ENCODE measurements at regions not wholly inside any gene's neighbourhood (a gene's known extent, or its start where the extent isn't known, plus 50 kb on each side); places are given as distances from the start of the nearest gene placed in this dataset.

DNA sequence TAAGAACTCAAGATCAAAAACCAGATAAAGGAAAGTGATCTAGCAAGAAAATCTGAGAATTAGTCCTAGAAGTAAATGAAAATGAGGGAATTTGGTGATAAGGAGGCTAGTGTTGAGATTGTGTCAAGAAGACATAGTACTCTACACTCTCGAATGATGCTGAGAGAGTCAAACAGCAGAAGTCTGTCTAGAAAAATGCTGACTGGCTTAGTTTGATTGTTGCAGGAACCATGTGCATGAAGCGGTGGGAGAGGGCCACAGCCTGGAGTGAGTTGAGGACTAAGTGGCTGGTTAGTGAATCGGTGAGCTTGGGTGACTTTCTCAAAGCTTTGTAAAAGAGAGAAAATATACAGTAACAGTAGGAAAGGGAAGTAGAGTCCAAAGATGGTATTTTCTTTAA, 124.5 kb downstream of the LRIG3 start:
- Histone ChIP-seq H3K27me3 (replicated peaks; ENCODE audit: control insufficient read depth, insufficient read depth, low read length) (no peaks in the 10 kb centered on the region), H3K4me3 (replicated peaks; ENCODE audit: low read depth, low read length) (no peak overlapping the region), H3K36me3 (ENCODE audit: control insufficient read depth, insufficient read depth, low read length) (no peaks in the 10 kb centered on the region)
- no peak for DNase-seq (ENCODE audit: extremely low read depth, insufficient read length)
- TF ChIP-seq CTCF (IDR thresholded peaks at IDR 0.05; ENCODE audit: insufficient read depth, low read length, poor library complexity, severe bottlenecking) = no peak

GRCh38 chr12:58801986-58802385, 118.3 kb downstream of the LRIG3 start:
- Histone ChIP-seq H3K27me3 (replicated peaks; ENCODE audit: control insufficient read depth, insufficient read depth, low read length) (no peaks in the 10 kb centered on the region), H3K36me3 (ENCODE audit: control insufficient read depth, insufficient read depth, low read length) (no peaks in the 10 kb centered on the region), H3K4me3 (replicated peaks; ENCODE audit: low read depth, low read length) (no peak overlapping the region)
- no peak for DNase-seq (ENCODE audit: extremely low read depth, insufficient read length)
- TF ChIP-seq CTCF (IDR thresholded peaks at IDR 0.05; ENCODE audit: insufficient read depth, low read length, poor library complexity, severe bottlenecking) = no peak

DNA sequence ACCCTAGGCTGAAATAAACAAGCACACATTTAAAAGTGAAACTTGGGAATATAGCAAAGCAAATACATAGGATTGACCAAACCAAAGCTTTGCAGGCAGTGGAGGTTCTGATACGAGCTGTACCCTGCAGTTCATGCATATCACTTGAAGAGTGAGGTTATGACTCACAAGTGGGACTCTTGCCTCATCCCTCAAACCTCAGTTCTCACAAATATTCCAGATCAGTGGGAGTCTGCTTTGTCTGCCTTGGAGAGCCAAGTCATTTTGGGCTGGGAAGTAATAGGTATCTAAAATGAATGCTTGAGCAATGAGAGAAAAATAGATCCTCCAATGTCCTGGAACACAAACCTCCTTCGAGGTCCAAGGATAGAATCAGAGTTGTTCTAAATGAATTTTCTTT, 116.4 kb downstream of the LRIG3 start:
- TF ChIP-seq CTCF (IDR thresholded peaks at IDR 0.05; ENCODE audit: insufficient read depth, low read length, poor library complexity, severe bottlenecking) = no peak
- H3K27me3 ChIP-seq (replicated peaks; ENCODE audit: control insufficient read depth, insufficient read depth, low read length) = no peaks in the 10 kb centered on the region
- DNase-seq (ENCODE audit: extremely low read depth, insufficient read length) = no peak
- H3K36me3 ChIP-seq (ENCODE audit: control insufficient read depth, insufficient read depth, low read length) = no peaks in the 10 kb centered on the region
- no peak overlapping the region for H3K4me3 ChIP-seq (replicated peaks; ENCODE audit: low read depth, low read length)

DNA sequence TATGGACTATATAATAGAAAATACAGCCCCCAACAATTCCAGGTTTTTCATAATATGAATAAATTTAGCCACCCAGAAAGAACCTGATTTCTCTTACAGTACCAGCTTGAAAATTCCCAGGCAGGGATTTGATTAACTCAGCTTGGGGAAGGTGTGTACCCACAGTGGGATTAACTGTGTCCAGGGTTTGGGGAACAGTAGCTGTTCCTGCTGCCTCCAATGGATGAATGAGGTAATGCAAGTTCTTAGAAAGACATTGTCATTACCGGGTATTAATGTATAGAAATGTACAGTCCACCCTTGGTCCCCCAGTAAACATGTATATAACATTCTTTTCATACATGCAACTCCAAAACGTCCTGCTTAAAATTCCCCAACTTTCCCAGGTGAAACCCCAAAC, 115.6 kb downstream of the LRIG3 start:
- Histone ChIP-seq H3K27me3 (replicated peaks; ENCODE audit: control insufficient read depth, insufficient read depth, low read length) (no peaks in the 10 kb centered on the region), H3K4me3 (replicated peaks; ENCODE audit: low read depth, low read length) (no peak overlapping the region), H3K36me3 (ENCODE audit: control insufficient read depth, insufficient read depth, low read length) (no peaks in the 10 kb centered on the region)
- DNase-seq (ENCODE audit: extremely low read depth, insufficient read length) = no peak
- peak; percentile 56 for TF ChIP-seq CTCF (IDR thresholded peaks at IDR 0.05; ENCODE audit: insufficient read depth, low read length, poor library complexity, severe bottlenecking)

GRCh38 chr12:58809064-58809607, 111.2 kb downstream of the LRIG3 start:
- no peak overlapping the region for H3K4me3 ChIP-seq (replicated peaks; ENCODE audit: low read depth, low read length)
- TF ChIP-seq CTCF (IDR thresholded peaks at IDR 0.05; ENCODE audit: insufficient read depth, low read length, poor library complexity, severe bottlenecking) = no peak
- DNase-seq (ENCODE audit: extremely low read depth, insufficient read length) = no peak
- no peaks in the 10 kb centered on the region for H3K27me3 ChIP-seq (replicated peaks; ENCODE audit: control insufficient read depth, insufficient read depth, low read length)
- no peaks in the 10 kb centered on the region for H3K36me3 ChIP-seq (ENCODE audit: control insufficient read depth, insufficient read depth, low read length)

DNA sequence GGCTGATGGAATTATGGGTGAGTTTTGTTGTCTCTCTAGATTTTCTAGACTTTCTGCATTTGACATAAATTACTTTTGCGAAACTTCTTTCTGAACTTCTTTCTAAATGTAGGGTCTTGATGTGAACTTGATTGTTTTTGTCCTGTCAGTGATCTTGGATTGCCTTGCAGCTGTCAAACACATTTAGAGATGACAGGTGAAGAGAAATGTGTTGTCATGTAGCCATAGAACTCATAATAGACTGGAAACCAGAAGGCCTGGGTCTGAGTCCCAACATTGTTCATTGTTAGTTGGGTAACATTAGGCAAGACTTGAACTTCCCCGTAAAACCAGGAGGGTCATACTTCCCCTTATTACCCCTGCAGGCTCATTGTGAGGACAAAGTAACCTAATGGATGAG, 109.0 kb downstream of the LRIG3 start:
- DNase-seq (ENCODE audit: extremely low read depth, insufficient read length) = no peak
- no peaks in the 10 kb centered on the region for H3K36me3 ChIP-seq (ENCODE audit: control insufficient read depth, insufficient read depth, low read length)
- H3K27me3 ChIP-seq (replicated peaks; ENCODE audit: control insufficient read depth, insufficient read depth, low read length) = no peaks in the 10 kb centered on the region
- no peak overlapping the region for H3K4me3 ChIP-seq (replicated peaks; ENCODE audit: low read depth, low read length)
- no peak for TF ChIP-seq CTCF (IDR thresholded peaks at IDR 0.05; ENCODE audit: insufficient read depth, low read length, poor library complexity, severe bottlenecking)

Measured in GM06990 (cell line).